C4-2B (cell line): ENCODE measurements at regions not wholly inside any gene's neighbourhood (a gene's known extent, or its start where the extent isn't known, plus 50 kb on each side); places are given as distances from the start of the nearest gene placed in this dataset.

Experiments used
- CTCF ChIP-seq: fragments of 450-650 bp; conservative IDR thresholded peaks from 2 replicates; pipeline ENCODE4 v1.5.1; 2017; ENCODE audit warnings: mild to moderate bottlenecking
- ZFX ChIP-seq: fragments of 450-650 bp; IDR thresholded peaks from 2 replicates; pipeline ENCODE4 v1.6.1; 2017

GRCh38 chr18:76136701-76137100, 358.3 kb downstream of the ZNF516 start:
- TF ChIP-seq CTCF = no peak
- no peak for TF ChIP-seq ZFX
